T-helper 2 cell treated with Interferon-gamma antibody and Interleukin-4, amounts not matched to agents 100 ng/mL and 5 ng/mL, for 36 hours (primary cell): ENCODE measurements at regions not wholly inside any gene's neighbourhood (a gene's known extent, or its start where the extent isn't known, plus 50 kb on each side); places are given as distances from the start of the nearest gene placed in this dataset.

Experiments
- intact Hi-C: fragments of 100-400 bp; cut with micrococcal nuclease; formaldehyde crosslinking; loops from one replicate; pipeline ENCODE4 v1.15.1; 2023

GRCh38 chr19:31096062-31096830 lies 253.0 kb downstream of the TSHZ3 start:
- intact Hi-C loops, result no loop called here

- intact Hi-C loops, result no loop called here
Observed at GRCh38 chr19:31095100-31095804, 254.0 kb downstream of the TSHZ3 start.

GRCh38 chr19:31092274-31092673 lies 257.0 kb downstream of the TSHZ3 start:
- intact Hi-C loops, result no loop called here

- intact Hi-C loops, result no loop called here
Observed at GRCh38 chr19:31089681-31090080, 259.6 kb downstream of the TSHZ3 start.

- intact Hi-C loops, result no loop called here
Observed at GRCh38 chr19:31085125-31085524, 264.1 kb downstream of the TSHZ3 start.

- intact Hi-C loops, result no loop called here
Observed at GRCh38 chr19:31083105-31083504, 266.1 kb downstream of the TSHZ3 start.

GRCh38 chr19:31075146-31075655 lies 274.0 kb downstream of the TSHZ3 start:
- intact Hi-C loops, result no loop called here

- intact Hi-C loops, result no loop called here
Observed at GRCh38 chr19:31074199-31075125, 274.8 kb downstream of the TSHZ3 start.

GRCh38 chr19:31073485-31074198 lies 275.6 kb downstream of the TSHZ3 start:
- intact Hi-C loops, result no loop called here

- intact Hi-C loops, result no loop called here
Observed at GRCh38 chr19:31072451-31072850, 276.8 kb downstream of the TSHZ3 start.

- intact Hi-C loops, result no loop called here
Observed at GRCh38 chr19:31071136-31071855, 277.9 kb downstream of the TSHZ3 start.

- intact Hi-C loops, result no loop called here
Observed at GRCh38 chr19:31070146-31071065, 278.8 kb downstream of the TSHZ3 start.

GRCh38 chr19:31068268-31068667 lies 281.0 kb downstream of the TSHZ3 start:
- intact Hi-C loops, result no loop called here

GRCh38 chr19:31066385-31066784 lies 282.9 kb downstream of the TSHZ3 start:
- intact Hi-C loops, result no loop called here

GRCh38 chr19:31064491-31064890 lies 284.7 kb downstream of the TSHZ3 start:
- intact Hi-C loops, result no loop called here

- intact Hi-C loops, result no loop called here
Observed at GRCh38 chr19:31058676-31059340, 290.4 kb downstream of the TSHZ3 start.

GRCh38 chr19:31057476-31057875 lies 291.8 kb downstream of the TSHZ3 start:
- intact Hi-C loops, result no loop called here

- intact Hi-C loops, result no loop called here
Observed at GRCh38 chr19:31055454-31055853, 293.8 kb downstream of the TSHZ3 start.

GRCh38 chr19:31054430-31054829 lies 294.8 kb downstream of the TSHZ3 start:
- intact Hi-C loops, result loop anchor here (5.0 kb wide), 1 partner anchor 303 kb away; no protein-coding TSS in a partner anchor
